GM12872 (cell line): ENCODE measurements at regions not wholly inside any gene's neighbourhood (a gene's known extent, or its start where the extent isn't known, plus 50 kb on each side); places are given as distances from the start of the nearest gene placed in this dataset.

Source experiments
- CTCF ChIP-seq: IDR thresholded peaks from 3 replicates; pipeline ENCODE4 v1.5.1; 2011; ENCODE audit warnings: low read depth, mild to moderate bottlenecking, low read length, moderate library complexity; ENCODE audit not compliant: insufficient read depth

- no peak for TF ChIP-seq CTCF
These were observed 281.0 kb downstream of the CDC5L start for GRCh38 chr6:44668391-44668930.

- TF ChIP-seq CTCF: no peak
These were observed 281.7 kb downstream of the CDC5L start for GRCh38 chr6:44668976-44669934.

- TF ChIP-seq CTCF: no peak
These were observed 282.6 kb downstream of the CDC5L start for GRCh38 chr6:44670146-44670545.

- no peak for TF ChIP-seq CTCF
These were observed 283.8 kb downstream of the CDC5L start for GRCh38 chr6:44671333-44671732.

- TF ChIP-seq CTCF: no peak
These were observed 284.6 kb downstream of the CDC5L start for GRCh38 chr6:44672086-44672485.

GRCh38 chr6:44672841-44673240 lies 285.3 kb downstream of the CDC5L start:
- no peak for TF ChIP-seq CTCF

GRCh38 chr6:44674226-44675155 lies 287.0 kb downstream of the CDC5L start:
- TF ChIP-seq CTCF: no peak
